ENCODE measurements at regions not wholly inside any gene's neighbourhood (a gene's known extent, or its start where the extent isn't known, plus 50 kb on each side); places are given as distances from the start of the nearest gene placed in this dataset.

- TF ChIP-seq CTCF (IDR thresholded peaks at IDR 0.05) (no peak), POLR2A (IDR thresholded peaks at IDR 0.05) (no peak), POLR2AphosphoS5 (IDR thresholded peaks at IDR 0.05) (no peak), EP300 (IDR thresholded peaks at IDR 0.05) (no peak)
These were observed 167.1 kb upstream of the CIBAR2 start for GRCh38 chr16:85279402-85279801.
